Erythroblast (primary cell): ENCODE measurements at regions not wholly inside any gene's neighbourhood (a gene's known extent, or its start where the extent isn't known, plus 50 kb on each side); places are given as distances from the start of the nearest gene placed in this dataset.

Experiments
- DNase-seq, 2 experiments: peaks; one replicate each; lab custom pipeline; 2025; lab: John Stamatoyannopoulos, UW
- GATA1 ChIP-seq: IDR thresholded peaks from 2 replicates; pipeline ENCODE4 v1.6.1; 2011; ENCODE audit warnings: low read depth, mild to moderate bottlenecking, control low read depth, low read length, moderate library complexity
- POLR2A ChIP-seq: IDR thresholded peaks from 2 replicates; pipeline ENCODE4 v1.6.1; 2011; ENCODE audit warnings: mild to moderate bottlenecking, low read length

GRCh38 chr9:74330487-74331214, 166.5 kb upstream of the RORB start:
- TF ChIP-seq GATA1 = no peak
- no peak for TF ChIP-seq POLR2A
- DNase-seq = no peak

- TF ChIP-seq GATA1 = no peak
- TF ChIP-seq POLR2A = no peak
- DNase-seq = no peak
Measured at GRCh38 chr9:74331607-74332006, 165.5 kb upstream of the RORB start.

- DNase-seq = no peak
- TF ChIP-seq GATA1 (no peak), POLR2A (no peak)
Measured at GRCh38 chr9:74333384-74334032, 163.6 kb upstream of the RORB start.

- no peak for TF ChIP-seq GATA1
- no peak for TF ChIP-seq POLR2A
- DNase-seq = no peak
Measured at GRCh38 chr9:74334271-74334670, 162.9 kb upstream of the RORB start.

- no peak for DNase-seq
- TF ChIP-seq GATA1 = no peak
Measured at GRCh38 chr9:74336161-74336560, 161.0 kb upstream of the RORB start.

- TF ChIP-seq POLR2A (no peak), GATA1 (no peak)
- DNase-seq = no peak
Measured at GRCh38 chr9:74348777-74349176, 148.4 kb upstream of the RORB start.

- no peak for TF ChIP-seq GATA1
- no peak for TF ChIP-seq POLR2A
- DNase-seq = no peak
Measured at GRCh38 chr9:74355107-74355506, 142.0 kb upstream of the RORB start.

- DNase-seq = no peak
- no peak for TF ChIP-seq POLR2A
- no peak for TF ChIP-seq GATA1
Measured at GRCh38 chr9:74357577-74357976, 139.6 kb upstream of the RORB start.

- no peak for TF ChIP-seq GATA1
- no peak for TF ChIP-seq POLR2A
Measured at GRCh38 chr9:74358959-74359358, 138.2 kb upstream of the RORB start.

GRCh38 chr9:74361508-74361907, 135.6 kb upstream of the RORB start:
- no peak for DNase-seq
- no peak for TF ChIP-seq GATA1
- no peak for TF ChIP-seq POLR2A

More at GRCh38 chr9:74358959-74359358, 138.2 kb upstream of the RORB start:
- no peak for DNase-seq

GRCh38 chr9:74362423-74362822, 134.7 kb upstream of the RORB start:
- DNase-seq = no peak
- no peak for TF ChIP-seq POLR2A
- TF ChIP-seq GATA1 = no peak

- TF ChIP-seq GATA1 (no peak), POLR2A (no peak)
- no peak for DNase-seq
Measured at GRCh38 chr9:74366111-74366510, 131.0 kb upstream of the RORB start.

GRCh38 chr9:74369844-74370243, 127.3 kb upstream of the RORB start:
- no peak for DNase-seq
- TF ChIP-seq POLR2A = no peak
- no peak for TF ChIP-seq GATA1

GRCh38 chr9:74373348-74373747, 123.8 kb upstream of the RORB start:
- no peak for DNase-seq
- TF ChIP-seq POLR2A = no peak
- no peak for TF ChIP-seq GATA1
